Spleen (tissue), 11 donors: ENCODE measurements at regions not wholly inside any gene's neighbourhood (a gene's known extent, or its start where the extent isn't known, plus 50 kb on each side); places are given as distances from the start of the nearest gene placed in this dataset.

Experiments
- DNase-seq: peaks from one replicate; pipeline ENCODE4 v3.0.0-alpha.2; 2020
- H3K27ac ChIP-seq, 8 donors: fragments of 200-600 bp; sonication (generic) in 7 of 8; 1 replicate in 4 of 8; 2 replicates in 4 of 8; pipeline versions ENCODE4 v1.5.0 to v1.8.0; 2016 to 2021; ENCODE audit warnings: inconsistent platforms in 4 of 8, mild to moderate bottlenecking in 4 of 8, moderate library complexity in 1 of 8
- H3K27me3 ChIP-seq, 7 donors: fragments of 200-600 bp; sonication (generic) in 6 of 7; replicated peaks in 1 of 7; 1 replicate in 4 of 7; 2 replicates in 3 of 7; pipeline versions ENCODE4 v1.5.0 to v1.8.0; 2016 to 2021; ENCODE audit warnings: inconsistent platforms in 3 of 7, mild to moderate bottlenecking in 1 of 7
- H3K36me3 ChIP-seq, 6 donors: fragments of 200-600 bp; sonication (generic) in 5 of 6; 1 replicate in 4 of 6; 2 replicates in 2 of 6; pipeline versions ENCODE4 v1.5.0 to v1.8.0; 2016 to 2021; ENCODE audit warnings: inconsistent platforms in 2 of 6
- H3K4me1 ChIP-seq, 6 donors: fragments of 200-600 bp; sonication (generic) in 5 of 6; 1 replicate in 3 of 6; 2 replicates in 3 of 6; pipeline versions ENCODE4 v1.5.0 to v1.8.0; 2016 to 2021; ENCODE audit warnings: inconsistent platforms in 3 of 6
- H3K4me3 ChIP-seq, 8 donors: fragments of 200-600 bp; sonication (generic) in 7 of 8; 1 replicate in 4 of 8; 2 replicates in 4 of 8; pipeline versions ENCODE4 v1.5.0 to v1.8.0; 2016 to 2021; ENCODE audit warnings: inconsistent platforms in 4 of 8, mild to moderate bottlenecking in 4 of 8, moderate library complexity in 2 of 8
- H3K9me3 ChIP-seq, 8 donors: fragments of 200-600 bp; sonication (generic) in 7 of 8; 1 replicate in 4 of 8; 2 replicates in 4 of 8; pipeline versions ENCODE4 v1.5.0 to v1.8.0; 2016 to 2021; ENCODE audit warnings: inconsistent platforms in 4 of 8
- CTCF ChIP-seq, 11 experiments: fragments of 200-600 bp in 7 of 11; fragments of 450-650 bp in 4 of 11; sonication (generic) in 4 of 11; IDR thresholded peaks in 8 of 11; conservative IDR thresholded peaks in 3 of 11; 1 replicate in 7 of 11; 2 replicates in 4 of 11; pipeline versions ENCODE4 v1.4.0 to v1.8.0; 2016 to 2021; ENCODE audit warnings: antibody characterized with exemption in 11 of 11, inconsistent platforms in 4 of 11, mild to moderate bottlenecking in 1 of 11
- POLR2A ChIP-seq, 3 donors: fragments of 450-650 bp; IDR thresholded peaks; one replicate each; pipeline ENCODE4 v1.5.1; 2017; ENCODE audit warnings: antibody characterized with exemption in 3 of 3, mild to moderate bottlenecking in 1 of 3
- POLR2AphosphoS5 ChIP-seq, 3 donors: sonication (generic); formaldehyde crosslinking; IDR thresholded peaks; one replicate each; pipeline ENCODE4 v1.5.1; 2017; ENCODE audit warnings: antibody characterized with exemption in 3 of 3
- WGBS, 5 donors: extraction: QIAGEN DNeasy Blood & Tissue Kit in 3 of 5; methylation state at CpG; one replicate each; pipeline versions ENCODE4 v1.1.5 to v1.1.7; 2013 to 2018; 5-methylcytosine and 5-hydroxymethylcytosine counted together
- intact Hi-C: fragments of 100-400 bp; cut with DNase I; formaldehyde crosslinking; loops from one replicate; pipeline ENCODE4 v1.15.0; 2023; ENCODE audit warnings: low total_unique reads
- donor health status: healthy with polysubstance abuse.
- donor health status: DM: no; HTN: no; CAD: no; lungs with moderate emphysema.
- donor health status: DM: no; HTN: no; CAD: no.
- donor health status: Bipolar disorder and iron deficiency.
- donor health status: healthy.
- donor health status: DM: no; HTN: no; CAD: no.
- donor health status: DM: yes; HTN: yes; CAD: no.

DNA sequence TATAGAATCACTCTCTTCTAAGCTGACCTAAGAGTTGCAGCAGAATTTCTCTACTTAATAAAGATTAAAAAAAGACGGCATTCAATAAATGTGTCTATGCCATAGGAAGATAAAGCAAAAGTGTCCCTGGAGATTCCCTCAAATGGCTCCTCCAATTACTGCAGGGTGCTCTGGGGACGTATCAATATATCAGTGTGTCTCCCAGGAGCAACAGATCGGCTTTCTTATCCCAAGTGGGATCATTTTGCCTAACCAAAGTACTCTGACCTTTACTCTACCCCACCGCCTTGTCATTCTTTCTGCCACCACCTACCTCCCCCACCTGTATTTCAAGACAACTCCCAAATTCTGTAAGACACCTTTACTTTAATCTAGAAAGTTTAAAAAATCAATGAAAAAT, 202.0 kb upstream of the SEMA3C start:
- DNase-seq = no peak
- H3K36me3 ChIP-seq = no peaks in the 10 kb centered on the region
- WGBS, 5 donors = 73 to 89% (median 82%) methylated on average over 4 of the region's 4 CpGs
- intact Hi-C loops = no loop called here
- H3K4me3 ChIP-seq = no peak overlapping the region
- H3K27ac ChIP-seq = no peak overlapping the region
- no peak for TF ChIP-seq POLR2A (IDR thresholded peaks at IDR 0.05)
- TF ChIP-seq POLR2AphosphoS5 (IDR thresholded peaks at IDR 0.05) = no peak
- TF ChIP-seq CTCF (IDR thresholded peaks at IDR 0.05 in 8 of 11, conservative IDR thresholded peaks at IDR 0.05 in 3 of 11) = no peak
- no peaks in the 10 kb centered on the region for H3K9me3 ChIP-seq
- no peaks in the 10 kb centered on the region for H3K27me3 ChIP-seq
- H3K4me1 ChIP-seq = no peaks in the 10 kb centered on the region

GRCh38 chr7:81120111-81120510, 201.3 kb upstream of the SEMA3C start:
- Histone ChIP-seq H3K36me3 (no peaks in the 10 kb centered on the region), H3K9me3 (no peaks in the 10 kb centered on the region), H3K27ac (no peak overlapping the region), H3K4me3 (no peak overlapping the region), H3K4me1 (no peaks in the 10 kb centered on the region), H3K27me3 (no peaks in the 10 kb centered on the region)
- intact Hi-C loops = no loop called here
- TF ChIP-seq POLR2A (IDR thresholded peaks at IDR 0.05) (no peak), CTCF (IDR thresholded peaks at IDR 0.05 in 8 of 11, conservative IDR thresholded peaks at IDR 0.05 in 3 of 11) (no peak), POLR2AphosphoS5 (IDR thresholded peaks at IDR 0.05) (no peak)
- DNase-seq = no peak
- WGBS, 5 donors = 85 to 97% (median 87%) methylated on average over 4 of the region's 4 CpGs

DNA sequence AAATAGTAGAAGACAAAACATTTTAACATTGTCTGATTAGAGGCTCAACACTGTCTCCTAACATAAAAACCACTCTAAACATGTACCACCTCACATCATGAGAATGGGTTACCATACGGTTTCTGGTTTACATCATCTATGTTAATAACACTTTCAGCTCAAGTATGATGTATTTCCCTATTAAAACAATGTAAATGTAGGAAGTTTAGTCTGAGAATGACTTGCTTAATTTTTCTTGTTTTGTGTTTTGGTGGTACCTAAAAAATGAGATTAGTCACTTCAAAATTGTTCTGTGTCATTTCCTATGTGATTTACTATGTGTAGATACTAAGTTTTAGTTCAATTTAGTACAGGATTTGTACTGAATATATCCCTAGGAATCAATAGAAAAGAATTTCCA, 195.8 kb upstream of the SEMA3C start:
- H3K4me1 ChIP-seq = no peaks in the 10 kb centered on the region
- no peak for DNase-seq
- H3K36me3 ChIP-seq = no peaks in the 10 kb centered on the region
- no peak overlapping the region for H3K4me3 ChIP-seq
- H3K9me3 ChIP-seq = no peaks in the 10 kb centered on the region
- 71 to 88% (median 78%) methylated on average over 1 of the region's 1 CpG for WGBS, 5 donors
- intact Hi-C loops = no loop called here
- no peak overlapping the region for H3K27ac ChIP-seq
- no peaks in the 10 kb centered on the region for H3K27me3 ChIP-seq
- no peak for TF ChIP-seq POLR2A (IDR thresholded peaks at IDR 0.05)
- no peak for TF ChIP-seq CTCF (IDR thresholded peaks at IDR 0.05 in 8 of 11, conservative IDR thresholded peaks at IDR 0.05 in 3 of 11)
- no peak for TF ChIP-seq POLR2AphosphoS5 (IDR thresholded peaks at IDR 0.05)

GRCh38 chr7:81112731-81113130, 193.9 kb upstream of the SEMA3C start:
- H3K4me3 ChIP-seq = no peak overlapping the region
- H3K27me3 ChIP-seq = no peaks in the 10 kb centered on the region
- no peak overlapping the region for H3K27ac ChIP-seq
- TF ChIP-seq CTCF (IDR thresholded peaks at IDR 0.05 in 8 of 11, conservative IDR thresholded peaks at IDR 0.05 in 3 of 11) (no peak), POLR2AphosphoS5 (IDR thresholded peaks at IDR 0.05) (no peak), POLR2A (IDR thresholded peaks at IDR 0.05) (no peak)
- intact Hi-C loops = no loop called here
- DNase-seq = no peak
- H3K36me3 ChIP-seq = no peaks in the 10 kb centered on the region
- no peaks in the 10 kb centered on the region for H3K4me1 ChIP-seq
- WGBS, 5 donors = 87 to 98% (median 92%) methylated on average over 1 of the region's 1 CpG
- no peaks in the 10 kb centered on the region for H3K9me3 ChIP-seq
